PC-9 (cell line): ENCODE measurements at regions not wholly inside any gene's neighbourhood (a gene's known extent, or its start where the extent isn't known, plus 50 kb on each side); places are given as distances from the start of the nearest gene placed in this dataset.

Experiments
- CTCF ChIP-seq: fragments of 200-600 bp; sonication (generic); conservative IDR thresholded peaks from 2 replicates; pipeline ENCODE4 v1.6.1; 2017; ENCODE audit warnings: mixed run types, antibody characterized with exemption, mild to moderate bottlenecking, moderate library complexity
- EZH2 ChIP-seq: fragments of 200-600 bp; sonication (generic); IDR thresholded peaks from 2 replicates; pipeline ENCODE4 v1.8.0; 2017; ENCODE audit warnings: antibody characterized with exemption, low read depth

- no peak for TF ChIP-seq EZH2
- TF ChIP-seq CTCF, result no peak
These were observed 348.3 kb upstream of the SFSWAP start for GRCh38 chr12:131362291-131363211.
